HG02973 (cell line): ENCODE measurements at regions not wholly inside any gene's neighbourhood (a gene's known extent, or its start where the extent isn't known, plus 50 kb on each side); places are given as distances from the start of the nearest gene placed in this dataset.

Experiments
- ATAC-seq: cut with Tn5 transposase; IDR thresholded peaks from one replicate; pipeline ENCODE4 v1.9.1; 2021; ENCODE audit warnings: moderate library complexity; ENCODE audit not compliant: unreplicated experiment

DNA sequence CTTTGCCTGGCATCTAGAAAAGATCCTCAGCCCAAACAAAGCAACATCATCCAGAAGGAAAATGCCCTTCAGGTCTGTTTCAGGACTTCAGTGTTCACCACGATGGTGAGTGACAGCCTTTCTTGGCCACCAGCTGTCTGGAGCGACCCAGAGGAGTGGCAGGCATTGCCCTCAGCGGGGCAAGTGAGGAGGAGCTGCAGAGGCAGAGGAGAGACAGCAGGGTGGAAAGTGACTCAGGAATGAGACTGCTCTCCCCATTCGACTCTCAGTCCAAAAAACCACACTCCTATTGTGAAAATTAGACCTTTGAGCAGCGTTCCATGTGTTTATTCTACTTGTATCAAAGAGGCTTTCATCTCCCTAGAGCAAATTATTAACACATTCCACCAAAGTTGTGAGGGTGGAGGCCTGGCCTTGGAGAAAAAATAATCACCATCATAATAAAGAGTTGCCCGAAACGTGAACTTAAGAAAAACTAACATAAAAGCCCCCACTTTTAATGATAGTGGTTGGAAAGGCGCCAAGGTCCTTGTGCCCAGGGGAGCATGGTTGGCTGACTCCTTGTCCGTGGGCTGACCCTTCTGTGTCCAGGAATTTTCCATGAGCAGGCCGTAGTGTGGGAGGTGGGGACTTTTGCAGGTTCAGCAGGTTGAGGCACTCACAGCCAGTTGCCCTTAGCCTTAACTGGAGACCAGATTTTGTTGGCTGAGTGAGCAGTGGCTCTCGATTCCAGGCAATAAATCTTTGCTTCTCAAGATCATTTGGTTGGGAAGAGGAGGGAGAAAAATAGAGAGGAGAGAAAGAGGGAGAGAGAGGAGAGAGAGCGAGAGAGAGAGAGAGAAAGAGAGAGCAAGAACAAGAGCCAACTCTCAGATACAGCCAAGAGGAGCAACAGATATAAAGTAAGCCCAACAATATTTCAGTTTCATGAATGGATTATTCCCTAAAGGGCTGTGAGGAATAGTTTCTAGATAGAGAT, 125.9 kb upstream of the ANKRD55 start:
- no peak for ATAC-seq

DNA sequence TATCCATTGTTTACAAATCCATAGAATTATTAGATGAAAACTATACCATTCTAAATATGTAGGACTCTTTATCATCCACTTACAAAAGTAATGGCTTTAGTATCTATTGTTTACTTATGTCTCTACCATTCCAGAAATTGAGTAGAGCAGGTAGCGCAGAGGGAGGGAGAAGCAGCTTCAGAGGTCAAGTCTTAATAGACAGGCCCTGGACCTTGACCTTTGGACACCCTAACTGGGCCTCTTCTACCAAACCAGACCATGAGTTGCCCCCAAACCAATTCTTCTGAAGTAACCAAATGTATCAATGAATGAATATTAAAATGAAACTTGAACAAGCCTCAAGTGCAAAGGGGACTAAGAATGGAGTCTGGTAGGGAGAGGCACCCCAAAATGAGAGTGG, 124.9 kb upstream of the ANKRD55 start:
- no peak for ATAC-seq

DNA sequence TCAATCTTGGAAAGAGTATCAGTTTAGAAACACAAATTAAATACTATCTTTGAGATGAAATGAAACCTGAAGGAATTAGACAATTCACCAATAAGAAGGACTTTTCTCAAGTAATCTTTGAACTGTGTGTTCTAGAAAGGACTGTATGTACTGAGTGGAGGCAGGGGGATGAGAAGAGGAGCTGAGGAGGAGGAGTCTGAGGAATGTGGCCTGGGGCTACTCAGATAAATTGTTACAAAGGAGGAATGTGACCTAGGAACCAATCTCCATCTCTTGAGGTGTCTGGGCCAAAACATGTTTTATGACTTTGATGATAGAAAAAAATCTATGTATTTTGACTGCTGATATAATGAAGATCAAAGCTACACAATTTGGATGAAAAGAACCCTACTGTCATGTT, 124.3 kb upstream of the ANKRD55 start:
- ATAC-seq = no peak

DNA sequence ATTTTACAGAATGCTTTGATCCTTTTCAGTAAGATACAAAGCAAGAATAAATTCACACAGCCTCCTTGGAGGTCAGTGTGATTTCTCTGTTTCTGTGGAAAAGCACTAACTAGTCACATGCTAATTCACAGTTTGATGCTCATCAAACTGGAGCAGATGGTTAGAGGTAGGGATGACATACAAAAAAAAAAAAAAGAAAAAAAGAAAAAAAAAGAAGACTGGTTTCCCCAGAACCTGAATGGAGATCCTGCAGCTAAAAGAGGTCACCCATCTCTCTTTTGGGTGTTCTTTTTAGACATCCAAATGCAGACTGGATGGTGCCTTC, 123.7 kb upstream of the ANKRD55 start:
- no peak for ATAC-seq

DNA sequence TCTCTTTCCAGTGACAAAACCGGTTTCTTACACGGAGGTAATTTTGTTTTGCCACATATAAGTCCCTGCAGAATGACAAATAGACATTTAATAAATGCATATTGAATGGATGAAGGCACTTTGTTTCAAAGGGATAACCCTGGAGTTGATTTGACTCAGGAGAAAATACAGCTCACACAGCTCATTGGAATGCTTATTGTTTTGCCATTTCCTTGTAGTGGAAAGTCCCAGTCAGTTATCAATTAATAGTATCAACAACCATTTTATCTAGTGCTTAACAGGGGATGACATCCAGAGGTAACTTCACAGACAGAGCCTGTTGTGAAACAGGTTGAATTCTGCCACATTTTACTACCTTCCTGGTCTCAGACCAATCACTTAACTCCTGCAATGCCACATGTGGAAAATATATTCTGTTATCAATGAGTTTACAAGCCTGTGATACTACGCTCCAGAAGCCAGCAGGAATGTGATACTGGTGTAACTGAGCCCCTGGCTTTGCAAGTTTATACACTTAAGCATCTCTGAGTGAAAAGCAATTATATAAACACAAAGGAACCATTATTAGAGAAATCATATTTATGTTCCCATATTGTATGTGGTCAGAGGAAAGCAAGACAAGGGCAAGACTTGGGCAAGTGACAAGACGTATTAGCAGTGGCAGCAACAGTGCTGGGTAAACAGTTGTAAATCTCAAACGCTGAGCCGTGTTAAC, 123.1 kb upstream of the ANKRD55 start:
- no peak for ATAC-seq

DNA sequence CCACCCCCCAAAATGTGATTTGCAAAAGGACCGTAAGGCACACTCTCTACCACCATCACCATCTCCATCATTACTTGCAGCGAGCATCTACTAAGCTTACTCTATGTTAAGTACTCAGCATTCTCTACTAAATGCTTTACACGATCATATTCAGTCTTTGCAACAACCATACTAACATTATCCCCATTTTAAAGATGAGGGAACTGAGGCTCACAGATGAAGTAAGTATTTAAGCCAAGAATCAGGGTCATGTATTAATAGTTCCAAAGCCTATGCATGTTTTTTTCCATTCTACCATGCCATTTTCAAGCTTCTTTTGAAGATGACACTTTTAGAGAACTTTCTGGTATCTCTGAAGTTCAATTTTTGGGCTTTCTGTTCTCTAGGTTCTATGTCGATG, 121.7 kb upstream of the ANKRD55 start:
- no peak for ATAC-seq

DNA sequence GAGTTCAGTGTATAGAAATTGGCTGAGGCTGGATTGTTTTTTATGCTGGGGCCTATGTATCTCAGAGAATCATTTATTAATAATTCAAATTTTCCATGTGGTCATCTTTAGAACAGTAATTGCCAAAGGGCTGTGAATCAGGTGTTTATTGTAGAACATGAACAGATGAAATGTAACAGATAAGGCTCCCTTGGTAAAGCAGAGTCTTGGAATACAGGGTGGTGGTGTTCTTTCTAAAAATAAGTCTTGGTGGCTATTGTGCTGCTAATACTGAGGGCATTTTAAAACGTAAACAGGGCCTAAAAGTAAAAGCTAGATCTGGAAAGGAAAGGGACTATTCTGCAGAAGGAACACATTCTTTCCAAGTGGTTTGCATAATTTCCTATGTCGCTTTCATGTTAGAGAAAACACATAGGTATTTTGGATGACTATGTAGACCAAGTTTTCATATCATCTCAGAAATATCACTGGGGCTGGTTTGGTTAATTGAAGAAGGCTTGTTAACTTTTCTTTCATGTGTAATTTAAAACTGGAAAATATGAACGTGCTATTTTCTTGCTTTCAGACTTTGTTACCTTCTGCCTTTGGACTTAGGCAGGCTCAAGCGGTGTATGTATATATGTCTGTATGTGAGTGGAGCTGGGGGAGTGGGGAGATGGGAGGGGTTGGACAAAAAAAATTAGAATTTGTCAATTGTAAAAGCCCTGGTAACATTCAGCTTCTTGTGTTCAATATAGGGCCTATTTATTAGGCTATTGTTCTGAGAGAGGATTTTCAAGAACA, 119.9 kb upstream of the ANKRD55 start:
- no peak for ATAC-seq

DNA sequence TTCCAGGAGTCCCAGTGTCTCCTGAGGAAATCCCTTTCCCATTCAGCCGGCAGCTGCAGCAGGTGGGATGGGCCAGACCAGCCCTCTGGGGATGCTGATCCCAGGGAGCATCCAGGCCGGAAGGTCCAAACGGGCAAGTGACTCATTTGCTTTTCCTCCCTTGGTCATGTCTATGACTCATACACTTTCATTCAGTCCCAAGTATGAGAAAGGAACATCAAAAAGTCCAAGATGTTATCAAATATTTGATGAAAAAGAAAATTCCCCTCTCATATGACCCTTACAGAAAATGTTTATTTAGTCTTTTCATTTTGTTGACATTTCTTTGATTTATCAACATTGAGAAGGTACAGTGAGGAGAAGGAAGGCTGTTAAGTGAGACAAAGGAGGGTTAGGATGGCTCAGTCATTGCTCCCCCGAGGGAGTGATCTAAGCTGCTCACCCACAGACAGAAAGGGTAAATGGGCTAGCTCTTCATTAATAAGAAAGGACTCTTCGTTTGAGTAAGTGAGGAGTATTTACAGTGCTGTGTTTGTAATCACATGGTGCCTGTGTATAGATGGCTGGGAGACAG, 117.6 kb upstream of the ANKRD55 start:
- no peak for ATAC-seq

DNA sequence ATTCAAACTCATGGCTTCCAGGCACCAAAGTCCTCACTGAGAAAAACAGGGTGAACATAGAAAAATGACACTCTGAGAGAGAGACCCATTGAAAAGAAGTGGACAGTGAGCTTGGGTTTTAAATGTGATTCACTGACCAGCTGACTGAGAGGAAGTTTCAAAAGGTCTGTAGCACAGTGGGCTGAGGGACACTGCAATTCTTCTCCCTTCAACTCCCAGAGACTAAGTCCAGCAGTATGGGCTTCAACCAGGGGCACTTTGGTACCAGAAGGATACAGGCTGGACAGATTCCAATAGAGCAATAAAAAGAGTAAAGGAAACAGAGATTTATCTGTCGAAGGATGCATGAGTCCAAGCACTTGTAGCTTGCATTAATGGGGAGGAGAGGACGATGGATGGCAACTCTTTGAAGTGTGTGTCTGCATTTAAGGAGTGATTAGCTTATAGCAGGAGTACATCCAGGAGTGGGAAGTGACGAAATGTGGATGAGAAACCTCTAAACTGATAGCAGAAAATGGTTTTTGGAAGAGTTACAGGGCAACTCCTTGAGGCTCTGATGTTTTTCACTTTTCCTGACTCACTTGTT, 117.0 kb upstream of the ANKRD55 start:
- ATAC-seq = no peak

DNA sequence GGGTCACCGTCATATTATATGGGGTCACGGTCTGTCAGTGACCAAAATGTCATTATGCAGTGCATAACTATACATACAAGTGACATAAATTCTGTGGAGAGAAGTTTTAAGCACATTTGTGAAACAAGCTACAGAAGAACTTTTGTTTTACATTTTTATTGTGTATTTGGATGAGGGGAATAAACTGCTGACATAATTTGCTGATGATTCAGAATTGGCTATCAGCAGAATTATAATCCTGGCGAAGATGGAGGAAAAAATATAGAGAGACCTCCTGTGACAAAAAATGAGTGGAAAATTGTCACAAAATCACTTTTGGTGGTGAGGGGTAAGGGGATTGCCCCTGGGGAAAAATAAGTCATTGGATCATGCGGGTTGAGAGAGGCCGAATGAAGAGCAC, 116.3 kb upstream of the ANKRD55 start:
- ATAC-seq = no peak

DNA sequence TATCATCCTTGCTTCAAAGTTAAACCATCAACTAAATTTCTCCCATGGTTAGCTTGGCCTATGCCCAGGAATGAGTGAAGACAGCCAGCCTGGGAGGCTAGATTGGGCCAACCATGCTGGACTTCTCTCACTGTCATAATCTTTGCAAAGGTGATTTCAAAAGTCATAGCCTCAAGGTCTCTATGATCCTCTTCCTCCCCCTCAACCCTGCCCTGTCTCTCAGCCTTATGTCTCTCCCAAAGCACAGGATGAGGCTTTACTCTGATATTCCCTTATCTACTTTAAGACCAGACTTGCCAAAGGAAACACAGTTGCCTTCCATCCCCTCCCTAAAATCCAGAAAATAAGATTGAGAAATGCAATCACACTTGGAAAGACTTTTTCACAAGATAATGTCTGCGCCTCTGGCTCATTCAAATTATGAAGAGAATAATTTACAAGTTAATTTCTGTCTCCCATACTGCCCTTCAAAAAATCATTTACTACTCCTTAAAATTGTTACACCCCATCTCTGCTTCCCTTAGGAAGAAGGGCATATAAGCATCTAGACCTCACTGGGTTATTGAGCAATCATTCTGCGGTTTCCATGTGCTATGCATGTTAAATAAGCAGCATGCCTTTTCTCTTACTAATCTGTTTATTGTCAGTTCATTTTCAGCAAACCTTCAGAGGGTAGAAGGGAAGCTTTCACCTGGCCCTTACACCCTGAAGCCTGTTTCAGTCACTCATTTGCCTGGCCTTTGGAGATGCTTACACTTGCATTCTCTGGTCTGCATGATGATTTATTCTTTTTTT, 113.8 kb upstream of the ANKRD55 start:
- no peak for ATAC-seq

DNA sequence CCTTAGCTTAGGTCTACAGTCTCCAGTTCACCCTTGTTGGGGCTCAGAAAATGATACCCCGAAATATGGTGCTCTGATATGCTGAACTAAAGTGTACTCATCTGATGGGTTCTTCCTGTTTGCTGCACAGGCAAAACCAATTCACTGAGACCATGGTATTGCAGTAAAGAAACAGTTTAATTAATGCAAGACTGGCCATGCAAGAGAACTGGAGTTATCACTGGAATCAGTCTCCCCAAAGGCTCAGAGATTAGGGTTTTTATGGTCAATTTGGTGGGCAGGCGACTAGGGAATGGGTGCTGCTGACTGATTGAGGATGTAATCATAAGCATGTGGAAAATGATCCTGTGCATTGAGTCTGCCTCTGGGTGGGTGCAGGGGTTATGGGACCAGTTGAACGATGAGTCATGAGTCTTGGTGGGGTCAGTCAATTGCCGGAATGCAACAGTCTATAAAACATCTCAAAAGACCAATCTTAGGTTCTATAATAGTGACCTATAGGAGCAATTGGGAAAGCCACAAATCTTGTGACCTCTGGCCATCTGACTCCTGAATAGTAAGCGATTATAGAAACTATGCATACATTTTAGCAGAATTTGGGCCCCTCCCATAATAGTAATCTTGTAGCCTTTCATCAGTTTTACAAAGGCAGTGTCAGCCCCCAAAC, 113.0 kb upstream of the ANKRD55 start:
- no peak for ATAC-seq

DNA sequence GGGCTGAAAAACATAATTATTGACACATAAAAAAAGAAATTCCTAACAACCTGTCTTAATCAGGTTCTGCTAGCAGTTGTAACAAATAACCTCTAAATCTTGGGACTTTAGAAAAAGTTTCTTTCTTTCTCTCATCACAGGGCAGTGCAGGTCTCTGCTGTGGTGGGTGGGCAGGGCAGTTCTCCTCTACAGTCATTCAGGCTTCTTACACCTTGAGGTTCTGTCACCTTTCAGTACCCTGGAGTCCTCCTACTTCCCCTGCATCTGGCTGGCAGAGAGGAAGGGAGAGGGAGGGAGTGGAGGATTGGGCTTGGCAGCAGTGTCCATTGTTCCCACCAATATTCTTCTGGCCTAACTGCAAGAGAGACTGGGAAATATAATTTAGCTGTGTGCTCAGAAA, 112.2 kb upstream of the ANKRD55 start:
- no peak for ATAC-seq

DNA sequence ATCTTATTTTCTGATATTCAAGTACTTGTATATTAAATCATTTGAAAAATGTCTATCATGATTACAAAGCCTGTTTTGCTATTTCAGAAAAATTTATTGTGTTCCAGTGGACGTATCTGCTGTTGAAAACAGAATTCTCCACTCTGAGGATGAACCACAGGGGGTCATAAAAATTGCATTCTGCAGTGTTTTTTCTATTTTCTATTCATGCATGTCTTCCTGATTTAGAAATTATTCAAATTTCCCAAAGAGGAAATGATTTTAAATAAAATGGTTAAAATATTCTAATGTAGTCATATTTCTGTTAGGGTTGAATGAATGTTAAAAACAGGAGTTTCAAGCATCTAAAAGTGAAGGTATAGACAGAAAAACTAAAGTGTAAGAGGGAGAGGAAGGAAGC, 111.5 kb upstream of the ANKRD55 start:
- no peak for ATAC-seq

DNA sequence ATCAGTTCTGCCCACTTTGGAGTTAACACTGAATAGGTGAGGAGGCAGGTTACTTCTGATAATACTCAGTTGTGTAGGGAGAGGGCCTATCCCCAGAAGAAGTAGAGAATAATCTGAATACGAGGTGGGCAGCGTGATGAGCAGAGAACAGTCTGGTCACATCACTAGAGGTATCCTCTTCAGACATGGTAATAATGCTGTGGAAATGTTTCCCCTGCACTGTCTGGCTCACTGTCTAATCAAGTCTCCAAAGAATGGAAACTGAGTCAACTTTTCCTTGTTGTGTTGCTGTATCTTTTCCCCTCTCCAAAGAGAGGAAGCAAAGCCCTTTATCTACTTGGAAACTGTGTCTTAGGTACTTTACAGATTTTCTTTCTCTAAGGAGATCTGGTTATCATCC, 110.9 kb upstream of the ANKRD55 start:
- ATAC-seq = no peak

DNA sequence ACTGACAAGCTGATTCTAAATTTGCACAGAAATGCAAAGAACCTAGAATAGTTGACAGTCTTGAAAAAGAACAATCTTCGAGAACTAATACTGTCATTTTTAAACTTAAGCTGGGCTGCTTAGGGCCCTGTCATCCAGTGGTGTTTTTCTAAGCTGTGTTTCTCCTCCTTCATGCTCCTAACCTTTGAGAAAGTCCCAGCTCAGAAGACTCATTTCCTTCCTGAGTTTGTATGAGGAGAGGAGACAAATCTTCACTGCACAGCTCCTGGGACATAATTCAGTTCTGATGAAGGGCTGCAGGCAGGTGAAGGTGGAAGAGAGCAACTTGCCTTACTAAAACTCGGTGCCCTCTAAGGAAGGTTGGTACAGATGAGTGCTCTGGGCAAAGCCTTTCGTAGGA, 109.5 kb upstream of the ANKRD55 start:
- ATAC-seq = no peak

DNA sequence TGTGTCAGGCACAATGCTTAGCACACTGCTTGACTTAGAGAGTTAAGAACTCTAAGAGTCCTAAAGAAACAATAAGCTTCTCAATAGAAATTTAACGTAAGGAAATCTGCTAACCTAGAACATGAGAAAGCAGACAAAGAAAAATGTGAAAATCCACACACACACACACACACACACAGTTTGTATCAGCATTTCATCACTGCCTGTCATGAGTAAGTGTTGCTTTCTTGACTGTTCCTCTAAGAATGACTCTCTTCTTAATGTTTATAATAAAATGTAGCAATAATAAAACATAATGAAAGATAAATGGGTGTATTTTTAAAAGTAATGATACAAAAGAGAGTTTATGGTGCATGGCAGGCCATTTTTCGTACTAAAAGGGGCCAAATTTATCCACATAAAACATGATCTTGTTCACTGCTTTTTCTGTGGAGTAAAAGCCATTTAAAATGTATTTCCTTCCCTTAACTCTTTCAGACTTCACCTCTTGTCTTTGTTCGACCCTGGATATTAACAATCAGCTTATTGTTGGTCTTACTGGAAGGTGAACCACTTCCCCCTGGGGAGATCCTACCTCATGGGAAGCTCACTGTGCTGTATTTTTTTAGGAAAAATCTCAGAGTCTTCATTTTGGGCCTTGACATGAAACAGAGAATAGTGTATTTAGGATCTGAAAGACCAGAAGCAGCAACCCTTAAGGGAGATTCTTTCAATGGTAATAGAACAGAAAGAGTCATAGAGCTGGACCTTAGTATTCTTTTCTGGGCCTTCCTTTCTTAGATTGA, 107.3 kb upstream of the ANKRD55 start:
- ATAC-seq = no peak

DNA sequence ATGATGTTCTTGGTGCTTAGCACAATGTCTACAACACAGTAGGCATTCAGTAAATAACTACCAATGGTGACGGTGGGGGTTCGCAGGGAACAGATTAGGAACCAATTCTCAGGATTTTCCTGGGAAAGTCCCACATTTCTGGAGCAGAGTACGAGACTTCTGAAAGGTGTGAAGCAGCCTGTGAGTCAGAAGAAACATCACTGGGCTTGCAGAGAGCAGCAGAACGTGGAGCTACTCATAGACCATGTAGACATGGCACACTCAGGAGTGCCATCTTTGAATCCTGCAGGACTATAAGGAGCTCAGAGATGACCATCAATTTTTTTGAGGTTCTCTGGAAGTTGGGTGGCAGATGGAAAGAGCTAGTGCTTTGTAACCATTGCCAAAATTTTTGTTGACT, 106.6 kb upstream of the ANKRD55 start:
- ATAC-seq = no peak
